ENCODE measurements at regions not wholly inside any gene's neighbourhood (a gene's known extent, or its start where the extent isn't known, plus 50 kb on each side); places are given as distances from the start of the nearest gene placed in this dataset.

DNA sequence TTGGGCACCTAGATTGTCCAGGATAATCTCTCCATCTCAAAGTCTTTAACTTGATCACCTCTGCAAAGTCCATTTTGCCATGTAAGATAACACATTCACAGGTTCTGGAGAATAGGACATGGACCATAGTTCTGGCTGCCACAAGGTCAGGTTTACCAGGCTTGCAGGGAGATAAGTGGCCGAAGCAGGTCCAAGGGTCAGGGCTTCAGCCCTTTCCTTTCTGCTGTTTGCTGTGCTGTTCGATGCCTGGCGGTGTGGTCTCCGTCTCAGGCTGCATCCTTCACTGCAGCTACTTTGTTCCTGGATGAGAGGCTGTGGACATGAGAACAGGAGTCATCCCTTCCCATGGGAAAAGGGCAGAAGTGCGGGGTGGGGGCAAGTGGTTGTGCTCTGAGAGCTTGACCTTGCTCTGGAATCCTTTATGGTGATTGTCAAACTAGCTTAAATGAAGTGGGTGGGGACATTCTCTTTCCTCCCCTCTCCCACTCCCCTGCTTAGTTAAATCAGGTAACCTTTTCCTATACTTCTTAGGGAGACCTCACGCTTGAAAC lies 320.2 kb upstream of the C2CD4B start:
- Histone ChIP-seq H3K4me3 (ENCODE audit: low read length in 2 of 2) (no peak overlapping the region), H3K27me3 (ENCODE audit: control insufficient read depth in 1 of 2, insufficient read depth in 2 of 2, low read length in 2 of 2) (no peaks in the 10 kb centered on the region), H3K36me3 (ENCODE audit: control insufficient read depth in 2 of 2, insufficient read depth in 2 of 2, low read length in 2 of 2) (peaks cover 0 to 5% of the 10 kb centered on the region in 2 donors), H3K27ac (ENCODE audit: low read length) (no peak overlapping the region), H3K9ac (ENCODE audit: low read length in 2 of 2) (no peak overlapping the region), H3K4me1 (ENCODE audit: control insufficient read depth, insufficient read depth, low read length) (peaks cover 18% of the 10 kb centered on the region), H3K9me3 (ENCODE audit: control insufficient read depth in 2 of 2, low read length in 2 of 2) (no peaks in the 10 kb centered on the region)

DNA sequence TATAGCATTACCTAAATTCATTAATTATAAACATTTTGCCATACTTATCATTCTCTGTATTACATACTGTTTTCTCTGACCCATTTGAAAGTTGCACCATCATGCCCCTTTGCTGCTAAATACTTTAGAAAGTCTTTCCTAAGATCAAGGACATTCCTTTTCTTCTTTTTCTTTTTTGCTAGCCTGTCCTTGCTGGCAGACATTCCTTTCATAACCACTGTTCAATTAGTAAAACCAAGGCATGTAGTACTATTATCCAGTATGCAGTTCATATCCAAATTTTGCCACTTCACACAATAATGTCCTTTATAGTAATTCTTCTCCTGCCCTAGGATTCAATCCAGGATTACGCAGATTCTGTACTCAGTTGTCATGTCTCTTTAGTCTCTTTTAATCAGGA lies 321.0 kb upstream of the C2CD4B start:
- Histone ChIP-seq H3K27ac (ENCODE audit: low read length) (no peak overlapping the region), H3K9me3 (ENCODE audit: control insufficient read depth in 2 of 2, low read length in 2 of 2) (no peaks in the 10 kb centered on the region), H3K36me3 (ENCODE audit: control insufficient read depth in 2 of 2, insufficient read depth in 2 of 2, low read length in 2 of 2) (peaks cover 0 to 5% of the 10 kb centered on the region in 2 donors), H3K9ac (ENCODE audit: low read length in 2 of 2) (no peak overlapping the region), H3K4me3 (ENCODE audit: low read length in 2 of 2) (no peak overlapping the region), H3K27me3 (ENCODE audit: control insufficient read depth in 1 of 2, insufficient read depth in 2 of 2, low read length in 2 of 2) (no peaks in the 10 kb centered on the region), H3K4me1 (ENCODE audit: control insufficient read depth, insufficient read depth, low read length) (peaks cover 14% of the 10 kb centered on the region)

- H3K4me1 ChIP-seq (ENCODE audit: control insufficient read depth, insufficient read depth, low read length): peaks cover 10% of the 10 kb centered on the region
- H3K27ac ChIP-seq (ENCODE audit: low read length): no peak overlapping the region
- H3K4me3 ChIP-seq (ENCODE audit: low read length in 2 of 2): no peak overlapping the region
- no peak overlapping the region for H3K9ac ChIP-seq (ENCODE audit: low read length in 2 of 2)
- peaks cover 0 to 5% of the 10 kb centered on the region in 2 donors for H3K36me3 ChIP-seq (ENCODE audit: control insufficient read depth in 2 of 2, insufficient read depth in 2 of 2, low read length in 2 of 2)
- no peaks in the 10 kb centered on the region for H3K27me3 ChIP-seq (ENCODE audit: control insufficient read depth in 1 of 2, insufficient read depth in 2 of 2, low read length in 2 of 2)
- H3K9me3 ChIP-seq (ENCODE audit: control insufficient read depth in 2 of 2, low read length in 2 of 2): no peaks in the 10 kb centered on the region
Observed at GRCh38 chr15:62488387-62488786, 323.3 kb upstream of the C2CD4B start.

DNA sequence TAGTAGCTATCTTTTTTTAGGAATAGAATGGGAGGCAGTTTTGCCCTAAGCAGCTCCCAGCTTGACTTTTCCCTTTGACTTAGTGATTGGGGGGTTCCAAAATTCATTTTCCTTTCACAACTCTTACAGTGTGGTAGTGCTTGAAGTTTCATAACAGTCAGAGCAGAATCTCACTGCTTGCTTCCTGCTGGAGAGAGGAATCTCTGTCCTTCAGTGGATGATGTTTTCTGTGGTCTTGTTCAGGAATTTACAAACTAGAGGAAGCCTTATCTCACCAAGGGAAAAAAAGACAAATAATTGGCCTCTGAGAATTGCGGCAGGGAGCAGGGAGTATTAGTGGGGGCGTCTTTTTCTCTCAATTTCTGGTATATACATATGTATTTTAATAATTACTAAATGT lies 326.6 kb upstream of the C2CD4B start:
- H3K36me3 ChIP-seq (ENCODE audit: control insufficient read depth in 2 of 2, insufficient read depth in 2 of 2, low read length in 2 of 2): peaks cover 0 to 3% of the 10 kb centered on the region in 2 donors
- no peaks in the 10 kb centered on the region for H3K27me3 ChIP-seq (ENCODE audit: control insufficient read depth in 1 of 2, insufficient read depth in 2 of 2, low read length in 2 of 2)
- H3K27ac ChIP-seq (ENCODE audit: low read length): no peak overlapping the region
- no peaks in the 10 kb centered on the region for H3K9me3 ChIP-seq (ENCODE audit: control insufficient read depth in 2 of 2, low read length in 2 of 2)
- H3K4me1 ChIP-seq (ENCODE audit: control insufficient read depth, insufficient read depth, low read length): peaks cover 6% of the 10 kb centered on the region
- no peak overlapping the region for H3K9ac ChIP-seq (ENCODE audit: low read length in 2 of 2)
- no peak overlapping the region for H3K4me3 ChIP-seq (ENCODE audit: low read length in 2 of 2)

GRCh38 chr15:62492900-62493299 lies 327.8 kb upstream of the C2CD4B start:
- Histone ChIP-seq H3K4me3 (ENCODE audit: low read length in 2 of 2) (no peak overlapping the region), H3K36me3 (ENCODE audit: control insufficient read depth in 2 of 2, insufficient read depth in 2 of 2, low read length in 2 of 2) (peaks cover 0 to 3% of the 10 kb centered on the region in 2 donors), H3K27ac (ENCODE audit: low read length) (no peak overlapping the region), H3K27me3 (ENCODE audit: control insufficient read depth in 1 of 2, insufficient read depth in 2 of 2, low read length in 2 of 2) (no peaks in the 10 kb centered on the region), H3K9me3 (ENCODE audit: control insufficient read depth in 2 of 2, low read length in 2 of 2) (no peaks in the 10 kb centered on the region), H3K9ac (ENCODE audit: low read length in 2 of 2) (no peak overlapping the region), H3K4me1 (ENCODE audit: control insufficient read depth, insufficient read depth, low read length) (peaks cover 6% of the 10 kb centered on the region)

DNA sequence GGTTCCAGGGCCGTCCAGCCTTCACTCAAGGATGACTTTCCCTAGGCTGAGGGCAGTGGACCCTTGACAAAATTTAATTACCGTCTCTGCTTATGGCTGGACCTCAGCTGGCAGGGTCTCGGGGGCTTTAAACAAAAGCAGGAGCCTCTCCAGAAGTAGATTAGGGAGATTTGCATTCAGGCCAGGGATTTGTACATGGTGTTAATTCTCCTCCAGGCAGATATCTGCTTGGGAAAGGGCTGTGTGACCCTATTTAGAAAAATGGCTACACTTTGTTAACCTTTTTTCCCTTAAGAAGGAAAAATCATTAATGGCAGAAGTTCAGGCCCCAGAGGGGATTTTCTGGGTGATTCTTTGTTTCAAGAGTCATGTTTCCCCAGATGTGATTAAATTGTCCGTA lies 329.1 kb upstream of the C2CD4B start:
- H3K9ac ChIP-seq (ENCODE audit: low read length in 2 of 2): no peak overlapping the region
- no peaks in the 10 kb centered on the region for H3K27me3 ChIP-seq (ENCODE audit: control insufficient read depth in 1 of 2, insufficient read depth in 2 of 2, low read length in 2 of 2)
- no peaks in the 10 kb centered on the region for H3K9me3 ChIP-seq (ENCODE audit: control insufficient read depth in 2 of 2, low read length in 2 of 2)
- H3K36me3 ChIP-seq (ENCODE audit: control insufficient read depth in 2 of 2, insufficient read depth in 2 of 2, low read length in 2 of 2): peaks cover 0 to 3% of the 10 kb centered on the region in 2 donors
- H3K4me3 ChIP-seq (ENCODE audit: low read length in 2 of 2): no peak overlapping the region
- H3K4me1 ChIP-seq (ENCODE audit: control insufficient read depth, insufficient read depth, low read length): peaks cover 6% of the 10 kb centered on the region
- H3K27ac ChIP-seq (ENCODE audit: low read length): no peak overlapping the region

GRCh38 chr15:62495670-62496614 lies 330.9 kb upstream of the C2CD4B start:
- peak overlapping the region; percentile 18 for H3K27ac ChIP-seq (ENCODE audit: low read length)
- no peak overlapping the region for H3K4me3 ChIP-seq (ENCODE audit: low read length in 2 of 2)
- no peaks in the 10 kb centered on the region for H3K9me3 ChIP-seq (ENCODE audit: control insufficient read depth in 2 of 2, low read length in 2 of 2)
- H3K27me3 ChIP-seq (ENCODE audit: control insufficient read depth in 1 of 2, insufficient read depth in 2 of 2, low read length in 2 of 2): no peaks in the 10 kb centered on the region
- H3K9ac ChIP-seq (ENCODE audit: low read length in 2 of 2): no peak overlapping the region
- no peaks in the 10 kb centered on the region for H3K36me3 ChIP-seq (ENCODE audit: control insufficient read depth in 2 of 2, insufficient read depth in 2 of 2, low read length in 2 of 2)
- peaks cover 6% of the 10 kb centered on the region for H3K4me1 ChIP-seq (ENCODE audit: control insufficient read depth, insufficient read depth, low read length)

DNA sequence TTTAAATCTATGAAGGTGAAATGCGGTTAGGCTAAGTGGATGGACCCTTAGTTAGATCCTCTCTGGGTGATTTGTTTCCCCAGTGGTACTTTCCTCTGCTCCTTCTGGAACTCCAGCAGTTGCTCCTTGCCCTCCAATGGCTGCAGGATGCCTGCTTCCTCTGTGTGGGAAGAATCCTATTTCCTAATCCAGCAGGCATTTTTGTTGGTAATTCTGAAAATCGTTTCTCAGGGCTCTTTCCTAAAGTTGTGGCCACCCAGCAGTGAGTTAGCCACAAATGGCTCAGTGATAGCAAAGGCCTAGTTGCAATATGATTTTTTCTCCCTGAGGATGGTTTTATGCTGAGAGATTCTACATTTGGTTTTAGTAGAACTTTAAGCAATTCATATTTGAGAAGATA lies 332.3 kb upstream of the C2CD4B start:
- Histone ChIP-seq H3K27ac (ENCODE audit: low read length) (no peak overlapping the region), H3K36me3 (ENCODE audit: control insufficient read depth in 2 of 2, insufficient read depth in 2 of 2, low read length in 2 of 2) (no peaks in the 10 kb centered on the region), H3K9me3 (ENCODE audit: control insufficient read depth in 2 of 2, low read length in 2 of 2) (no peaks in the 10 kb centered on the region), H3K4me1 (ENCODE audit: control insufficient read depth, insufficient read depth, low read length) (peaks cover 8% of the 10 kb centered on the region), H3K9ac (ENCODE audit: low read length in 2 of 2) (no peak overlapping the region), H3K4me3 (ENCODE audit: low read length in 2 of 2) (no peak overlapping the region), H3K27me3 (ENCODE audit: control insufficient read depth in 1 of 2, insufficient read depth in 2 of 2, low read length in 2 of 2) (no peaks in the 10 kb centered on the region)

- H3K4me3 ChIP-seq (ENCODE audit: low read length in 2 of 2): no peak overlapping the region
- H3K27ac ChIP-seq (ENCODE audit: low read length): no peak overlapping the region
- H3K27me3 ChIP-seq (ENCODE audit: control insufficient read depth in 1 of 2, insufficient read depth in 2 of 2, low read length in 2 of 2): no peaks in the 10 kb centered on the region
- no peaks in the 10 kb centered on the region for H3K36me3 ChIP-seq (ENCODE audit: control insufficient read depth in 2 of 2, insufficient read depth in 2 of 2, low read length in 2 of 2)
- no peaks in the 10 kb centered on the region for H3K9me3 ChIP-seq (ENCODE audit: control insufficient read depth in 2 of 2, low read length in 2 of 2)
- no peak overlapping the region for H3K9ac ChIP-seq (ENCODE audit: low read length in 2 of 2)
- H3K4me1 ChIP-seq (ENCODE audit: control insufficient read depth, insufficient read depth, low read length): peaks cover 17% of the 10 kb centered on the region
Observed at GRCh38 chr15:62498278-62498677, 333.2 kb upstream of the C2CD4B start.

- no peaks in the 10 kb centered on the region for H3K36me3 ChIP-seq (ENCODE audit: control insufficient read depth in 2 of 2, insufficient read depth in 2 of 2, low read length in 2 of 2)
- no peak overlapping the region for H3K4me3 ChIP-seq (ENCODE audit: low read length in 2 of 2)
- H3K27me3 ChIP-seq (ENCODE audit: control insufficient read depth in 1 of 2, insufficient read depth in 2 of 2, low read length in 2 of 2): no peaks in the 10 kb centered on the region
- no peaks in the 10 kb centered on the region for H3K9me3 ChIP-seq (ENCODE audit: control insufficient read depth in 2 of 2, low read length in 2 of 2)
- no peak overlapping the region for H3K9ac ChIP-seq (ENCODE audit: low read length in 2 of 2)
- H3K4me1 ChIP-seq (ENCODE audit: control insufficient read depth, insufficient read depth, low read length): peaks cover 21% of the 10 kb centered on the region
- no peak overlapping the region for H3K27ac ChIP-seq (ENCODE audit: low read length)
Observed at GRCh38 chr15:62498712-62499111, 333.6 kb upstream of the C2CD4B start.

- no peak overlapping the region for H3K4me3 ChIP-seq (ENCODE audit: low read length in 2 of 2)
- no peak overlapping the region for H3K27ac ChIP-seq (ENCODE audit: low read length)
- H3K9ac ChIP-seq (ENCODE audit: low read length in 2 of 2): no peak overlapping the region
- H3K9me3 ChIP-seq (ENCODE audit: control insufficient read depth in 2 of 2, low read length in 2 of 2): no peaks in the 10 kb centered on the region
- H3K27me3 ChIP-seq (ENCODE audit: control insufficient read depth in 1 of 2, insufficient read depth in 2 of 2, low read length in 2 of 2): no peaks in the 10 kb centered on the region
- peaks cover 24% of the 10 kb centered on the region for H3K4me1 ChIP-seq (ENCODE audit: control insufficient read depth, insufficient read depth, low read length)
- no peaks in the 10 kb centered on the region for H3K36me3 ChIP-seq (ENCODE audit: control insufficient read depth in 2 of 2, insufficient read depth in 2 of 2, low read length in 2 of 2)
Observed at GRCh38 chr15:62500325-62500724, 335.2 kb upstream of the C2CD4B start.

Measured in stomach smooth muscle (tissue), 2 donors.